Panc1 (cell line): ENCODE measurements at regions not wholly inside any gene's neighbourhood (a gene's known extent, or its start where the extent isn't known, plus 50 kb on each side); places are given as distances from the start of the nearest gene placed in this dataset.

Experiments used
- ATAC-seq: fragments of 200-7000 bp; cut with Tn5 transposase; 2 replicates; pipeline ENCODE4 v1.9.1; 2020; ENCODE audit warnings: mild to moderate bottlenecking, moderate library complexity
- BruUV-seq: library from RNA; stranded (reverse); fragments of 400-500 nt; replicated peaks from 2 replicates; lab custom pipeline; 2021; lab: Mats Ljungman, UMichigan
- CTCF ChIA-PET: fragments of 300-600 bp; sonication (Branson Sonifier 250); formaldehyde crosslinking; loops from one replicate; lab custom pipeline; 2022; ENCODE audit warnings: antibody characterized with exemption; lab: Charles Lee
- POLR2A ChIA-PET: fragments of 300-600 bp; sonication (Branson Sonifier 250); formaldehyde crosslinking; loops from one replicate; lab custom pipeline; 2022; ENCODE audit warnings: antibody characterized with exemption; lab: Charles Lee
- DNase-seq: peaks from one replicate; pipeline ENCODE4 v3.0.0-alpha.2; 2010; ENCODE audit warnings: low read depth, low spot score
- H3K27ac ChIP-seq: 2 replicates; pipeline ENCODE4 v1.5.1; 2011; ENCODE audit warnings: mild to moderate bottlenecking, low read length, inconsistent platforms
- H3K27me3 ChIP-seq: fragments of 200-500 bp; sonication (Bioruptor generic); 2 replicates; pipeline ENCODE4 v1.6.0; 2014; ENCODE audit warnings: low read length, inconsistent platforms; ENCODE audit not compliant: control insufficient read depth, insufficient read depth
- H3K36me3 ChIP-seq: fragments of 200-500 bp; sonication (Bioruptor generic); 2 replicates; pipeline ENCODE4 v1.5.1; 2014; ENCODE audit warnings: inconsistent platforms, mild to moderate bottlenecking, low read length, moderate library complexity; ENCODE audit not compliant: control insufficient read depth, insufficient read depth
- H3K4me1 ChIP-seq: 2 replicates; pipeline ENCODE4 v1.5.1; 2011; ENCODE audit warnings: inconsistent platforms, mild to moderate bottlenecking, low read length, moderate library complexity; ENCODE audit not compliant: control insufficient read depth, insufficient read depth
- H3K4me3 ChIP-seq, 2 experiments: 2 replicates each; pipeline ENCODE4 v1.5.1; 2011 to 2012; ENCODE audit warnings: low read depth in 2 of 2, low read length in 2 of 2, mild to moderate bottlenecking in 2 of 2, inconsistent platforms in 1 of 2, moderate library complexity in 1 of 2
- H3K9me3 ChIP-seq: fragments of 200-500 bp; sonication (Bioruptor generic); 2 replicates; pipeline ENCODE4 v1.5.1; 2014; ENCODE audit warnings: low read depth, mild to moderate bottlenecking, inconsistent platforms, low read length, moderate library complexity; ENCODE audit not compliant: control insufficient read depth, insufficient read depth
- POLR2AphosphoS5 ChIP-seq: IDR thresholded peaks from 2 replicates; pipeline ENCODE4 v1.6.1; 2012; ENCODE audit warnings: mild to moderate bottlenecking, low read depth, low read length, moderate library complexity
- REST ChIP-seq, 2 experiments: IDR thresholded peaks; 2 replicates each; pipeline ENCODE4 v1.6.1; 2011 to 2012; ENCODE audit warnings: low read depth in 2 of 2, control low read depth in 1 of 2, low read length in 1 of 2, mild to moderate bottlenecking in 1 of 2, moderate library complexity in 1 of 2; ENCODE audit not compliant: insufficient read depth in 1 of 2
- SIN3A ChIP-seq: IDR thresholded peaks from 2 replicates; pipeline ENCODE4 v1.6.1; 2012; ENCODE audit warnings: low read depth, mild to moderate bottlenecking, low read length, moderate library complexity, borderline replicate concordance; ENCODE audit not compliant: insufficient read depth
- TCF7L2 ChIP-seq: IDR thresholded peaks from 2 replicates; pipeline ENCODE4 v1.6.1; 2011; ENCODE audit warnings: mild to moderate bottlenecking, low read depth, low read length, inconsistent platforms
- in situ Hi-C: cut with HindIII; loops from 2 replicates; pipeline ENCODE4 v1.10.0; 2016; ENCODE audit warnings: low sequenced_read_pairs, low pct_unique_long_range_greater_than_20kb
- intact Hi-C: fragments of 100-400 bp; cut with micrococcal nuclease; formaldehyde crosslinking; loops from one replicate; pipeline ENCODE4 v1.10.0; 2022; ENCODE audit not compliant: unreplicated experiment
- TF ChIP-seq, protein P1 (sequence below): fragments of 450-650 bp; IDR thresholded peaks from 2 replicates; pipeline ENCODE4 v1.5.1; 2017; ENCODE audit warnings: mild to moderate bottlenecking

DNA sequence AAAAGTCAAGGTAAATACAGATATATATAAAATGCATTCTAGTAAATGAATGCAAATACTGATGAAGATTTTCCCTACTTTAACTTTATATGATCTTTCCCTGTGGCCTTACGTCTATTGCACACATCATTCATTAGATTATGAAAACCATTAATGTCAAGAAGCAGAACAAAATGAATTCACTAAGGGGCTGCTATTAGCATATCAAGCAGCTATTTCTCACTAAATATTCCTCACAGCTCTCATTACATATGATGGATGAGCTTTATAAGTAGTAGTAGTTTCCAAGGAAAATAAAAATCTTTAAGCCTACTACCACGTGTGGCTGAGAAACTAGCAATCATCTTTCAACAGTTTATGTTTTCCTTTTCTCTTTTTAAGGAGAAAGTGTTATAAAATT, 702.8 kb upstream of the SLC39A10 start:
- POLR2A ChIA-PET = no interaction called here
- CTCF ChIA-PET = no interaction called here
- ATAC-seq = no peak

DNA sequence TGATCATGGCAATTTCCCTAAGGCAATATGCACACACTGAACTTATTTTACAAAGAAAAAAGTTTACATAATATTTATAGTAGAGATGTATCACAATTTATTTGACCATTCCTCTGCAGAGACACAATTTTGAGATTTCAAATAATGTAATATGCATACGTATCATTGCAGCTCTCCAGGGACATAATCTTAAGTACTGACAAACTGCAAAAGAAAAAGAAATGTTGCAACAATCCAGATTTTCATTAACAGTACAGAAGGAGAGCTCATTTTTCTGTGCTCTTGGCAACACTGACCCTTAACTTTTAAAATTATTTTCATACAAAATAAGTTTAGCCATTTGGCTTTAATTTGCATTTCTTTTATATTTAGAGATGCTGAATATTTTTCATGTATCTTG, 710.2 kb upstream of the SLC39A10 start:
- no peaks in the 10 kb centered on the region for H3K27me3 ChIP-seq
- in situ Hi-C loops = no loop called here
- no peak overlapping the region for H3K27ac ChIP-seq
- no peaks in the 10 kb centered on the region for H3K36me3 ChIP-seq
- no peaks in the 10 kb centered on the region for H3K9me3 ChIP-seq
- ChIA-PET CTCF (no interaction called here), POLR2A (no interaction called here)
- no peaks in the 10 kb centered on the region for H3K4me1 ChIP-seq
- ATAC-seq = no peak
- no peak for DNase-seq
- no TSS peak for BruUV-seq
- TF ChIP-seq, protein P1, sequence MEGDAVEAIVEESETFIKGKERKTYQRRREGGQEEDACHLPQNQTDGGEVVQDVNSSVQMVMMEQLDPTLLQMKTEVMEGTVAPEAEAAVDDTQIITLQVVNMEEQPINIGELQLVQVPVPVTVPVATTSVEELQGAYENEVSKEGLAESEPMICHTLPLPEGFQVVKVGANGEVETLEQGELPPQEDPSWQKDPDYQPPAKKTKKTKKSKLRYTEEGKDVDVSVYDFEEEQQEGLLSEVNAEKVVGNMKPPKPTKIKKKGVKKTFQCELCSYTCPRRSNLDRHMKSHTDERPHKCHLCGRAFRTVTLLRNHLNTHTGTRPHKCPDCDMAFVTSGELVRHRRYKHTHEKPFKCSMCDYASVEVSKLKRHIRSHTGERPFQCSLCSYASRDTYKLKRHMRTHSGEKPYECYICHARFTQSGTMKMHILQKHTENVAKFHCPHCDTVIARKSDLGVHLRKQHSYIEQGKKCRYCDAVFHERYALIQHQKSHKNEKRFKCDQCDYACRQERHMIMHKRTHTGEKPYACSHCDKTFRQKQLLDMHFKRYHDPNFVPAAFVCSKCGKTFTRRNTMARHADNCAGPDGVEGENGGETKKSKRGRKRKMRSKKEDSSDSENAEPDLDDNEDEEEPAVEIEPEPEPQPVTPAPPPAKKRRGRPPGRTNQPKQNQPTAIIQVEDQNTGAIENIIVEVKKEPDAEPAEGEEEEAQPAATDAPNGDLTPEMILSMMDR = no peak
- TF ChIP-seq SIN3A (no peak), TCF7L2 (no peak), REST (IDR thresholded peaks at IDR 0.05; ENCODE audit: insufficient read depth in 1 of 2, low read depth in 2 of 2, low read length in 1 of 2) (no peak), POLR2AphosphoS5 (no peak)
- intact Hi-C loops = no loop called here
- no peak overlapping the region for H3K4me3 ChIP-seq

More for the DNA sequence above, 702.8 kb upstream of the SLC39A10 start:
- Histone ChIP-seq H3K9me3 (no peaks in the 10 kb centered on the region; the same call in 1 of the 2 replicates), H3K27me3 (no peaks in the 10 kb centered on the region), H3K4me3 (no peak overlapping the region), H3K4me1 (no peaks in the 10 kb centered on the region), H3K36me3 (no peaks in the 10 kb centered on the region), H3K27ac (no peak overlapping the region)
- no TSS peak for BruUV-seq
- DNase-seq = no peak
- TF ChIP-seq SIN3A (no peak), TCF7L2 (no peak), REST (IDR thresholded peaks at IDR 0.05; ENCODE audit: insufficient read depth in 1 of 2, low read depth in 2 of 2, low read length in 1 of 2) (no peak), POLR2AphosphoS5 (no peak)
- TF ChIP-seq, protein P1 = no peak
- intact Hi-C loops (no loop called here), in situ Hi-C loops (no loop called here)
